Lower lobe of right lung (tissue), 2 donors: ENCODE measurements at regions not wholly inside any gene's neighbourhood (a gene's known extent, or its start where the extent isn't known, plus 50 kb on each side); places are given as distances from the start of the nearest gene placed in this dataset.
"Not testable (repeated sequence)": the region's sequence is repeated elsewhere in the genome, so short reads cannot be mapped to it uniquely, and the experiment has no call there.

Experiments
- ATAC-seq, 2 donors: fragments of 200-7000 bp; cut with Tn5 transposase; one replicate each; pipeline ENCODE4 v1.9.1; 2020 to 2022; ENCODE audit warnings: mild to moderate bottlenecking in 2 of 2, moderate library complexity in 2 of 2
- DNase-seq: peaks from one replicate; pipeline ENCODE4 v3.0.0-alpha.2; 2020
- H3K27ac ChIP-seq: fragments of 200-600 bp; one replicate; pipeline ENCODE4 v1.8.0; 2022
- H3K27me3 ChIP-seq: fragments of 200-600 bp; one replicate; pipeline ENCODE4 v1.8.0; 2022; ENCODE audit warnings: low read depth
- H3K36me3 ChIP-seq: fragments of 200-600 bp; one replicate; pipeline ENCODE4 v1.8.0; 2022; ENCODE audit warnings: mild to moderate bottlenecking
- H3K4me1 ChIP-seq: fragments of 200-600 bp; one replicate; pipeline ENCODE4 v1.8.0; 2022
- H3K4me3 ChIP-seq: fragments of 200-600 bp; one replicate; pipeline ENCODE4 v1.8.0; 2022; ENCODE audit warnings: mild to moderate bottlenecking
- H3K9me3 ChIP-seq: fragments of 200-600 bp; one replicate; pipeline ENCODE4 v1.8.0; 2022
- CTCF ChIP-seq: fragments of 200-600 bp; IDR thresholded peaks from one replicate; pipeline ENCODE4 v1.8.0; 2022; ENCODE audit warnings: antibody characterized with exemption, mild to moderate bottlenecking
- intact Hi-C: fragments of 100-400 bp; cut with DNase I; formaldehyde crosslinking; loops from one replicate; pipeline ENCODE4 v1.11.0; 2022
- donor health status: DM: no; HTN: yes; CAD: no; lungs with severe emphysema.

- Histone ChIP-seq H3K4me1 (no peaks in the 10 kb centered on the region), H3K9me3 (no peaks in the 10 kb centered on the region), H3K27ac (no peak overlapping the region), H3K4me3 (no peak overlapping the region), H3K27me3 (no peaks in the 10 kb centered on the region), H3K36me3 (no peaks in the 10 kb centered on the region)
- TF ChIP-seq CTCF, result no peak
- no peak for DNase-seq
- no peak for ATAC-seq
- intact Hi-C loops, result no loop called here
These were observed 755.8 kb downstream of the DHX35 start for GRCh38 chr20:39717936-39718335.

GRCh38 chr20:39716796-39717341 is 754.7 kb downstream of the DHX35 start:
- no peak for ATAC-seq
- Histone ChIP-seq H3K27ac (no peak overlapping the region), H3K27me3 (no peaks in the 10 kb centered on the region), H3K36me3 (no peaks in the 10 kb centered on the region), H3K4me3 (no peak overlapping the region), H3K9me3 (no peaks in the 10 kb centered on the region), H3K4me1 (no peaks in the 10 kb centered on the region)
- DNase-seq, result no peak
- TF ChIP-seq CTCF, result no peak
- intact Hi-C loops, result no loop called here

GRCh38 chr20:39713076-39713840 is 751.1 kb downstream of the DHX35 start:
- intact Hi-C loops, result no loop called here
- Histone ChIP-seq H3K27me3 (no peaks in the 10 kb centered on the region), H3K9me3 (no peaks in the 10 kb centered on the region), H3K4me3 (no peak overlapping the region), H3K36me3 (no peaks in the 10 kb centered on the region), H3K27ac (no peak overlapping the region), H3K4me1 (no peaks in the 10 kb centered on the region)
- DNase-seq, result no peak
- TF ChIP-seq CTCF, result no peak
- ATAC-seq, result no peak

GRCh38 chr20:39706184-39706663 is 744.1 kb downstream of the DHX35 start:
- TF ChIP-seq CTCF, result no peak
- Histone ChIP-seq H3K9me3 (no peaks in the 10 kb centered on the region), H3K4me1 (no peaks in the 10 kb centered on the region), H3K27me3 (no peaks in the 10 kb centered on the region), H3K4me3 (no peak overlapping the region), H3K27ac (no peak overlapping the region), H3K36me3 (no peaks in the 10 kb centered on the region)
- no peak for ATAC-seq
- no peak for DNase-seq
- intact Hi-C loops, result no loop called here

GRCh38 chr20:39705032-39705431 is 742.9 kb downstream of the DHX35 start:
- Histone ChIP-seq H3K4me3 (no peak overlapping the region), H3K27ac (no peak overlapping the region), H3K4me1 (no peaks in the 10 kb centered on the region), H3K9me3 (no peaks in the 10 kb centered on the region), H3K27me3 (no peaks in the 10 kb centered on the region), H3K36me3 (no peaks in the 10 kb centered on the region)
- DNase-seq (no peak), ATAC-seq (no peak)
- intact Hi-C loops, result no loop called here
- no peak for TF ChIP-seq CTCF

GRCh38 chr20:39703357-39703756 is 741.2 kb downstream of the DHX35 start:
- H3K4me3 ChIP-seq, DNase-seq, intact Hi-C loops, H3K9me3 ChIP-seq, H3K4me1 ChIP-seq, H3K36me3 ChIP-seq, H3K27ac ChIP-seq, ATAC-seq, H3K27me3 ChIP-seq: not testable (repeated sequence)
